ENCODE measurements at regions not wholly inside any gene's neighbourhood (a gene's known extent, or its start where the extent isn't known, plus 50 kb on each side); places are given as distances from the start of the nearest gene placed in this dataset.

GRCh38 chr11:13868710-13869397, 93.7 kb upstream of the SPON1 start:
- WGBS, 2 donors = 51 to 58% methylated on average over 2 of the region's 2 CpGs
- Histone ChIP-seq H3K36me3 (no peaks in the 10 kb centered on the region), H3K9me3 (no peaks in the 10 kb centered on the region), H3K4me3 (replicated peaks in 1 of 3) (no peak overlapping the region), H3K27ac (no peak overlapping the region), H3K27me3 (no peaks in the 10 kb centered on the region), H3K4me1 (no peaks in the 10 kb centered on the region)
- no peak for DNase-seq
- no peak for TF ChIP-seq POLR2A (IDR thresholded peaks at IDR 0.05)
- intact Hi-C loops (cut with DNase I) = no loop called here

- TF ChIP-seq POLR2A (IDR thresholded peaks at IDR 0.05) = no peak
- TF ChIP-seq, protein P1, sequence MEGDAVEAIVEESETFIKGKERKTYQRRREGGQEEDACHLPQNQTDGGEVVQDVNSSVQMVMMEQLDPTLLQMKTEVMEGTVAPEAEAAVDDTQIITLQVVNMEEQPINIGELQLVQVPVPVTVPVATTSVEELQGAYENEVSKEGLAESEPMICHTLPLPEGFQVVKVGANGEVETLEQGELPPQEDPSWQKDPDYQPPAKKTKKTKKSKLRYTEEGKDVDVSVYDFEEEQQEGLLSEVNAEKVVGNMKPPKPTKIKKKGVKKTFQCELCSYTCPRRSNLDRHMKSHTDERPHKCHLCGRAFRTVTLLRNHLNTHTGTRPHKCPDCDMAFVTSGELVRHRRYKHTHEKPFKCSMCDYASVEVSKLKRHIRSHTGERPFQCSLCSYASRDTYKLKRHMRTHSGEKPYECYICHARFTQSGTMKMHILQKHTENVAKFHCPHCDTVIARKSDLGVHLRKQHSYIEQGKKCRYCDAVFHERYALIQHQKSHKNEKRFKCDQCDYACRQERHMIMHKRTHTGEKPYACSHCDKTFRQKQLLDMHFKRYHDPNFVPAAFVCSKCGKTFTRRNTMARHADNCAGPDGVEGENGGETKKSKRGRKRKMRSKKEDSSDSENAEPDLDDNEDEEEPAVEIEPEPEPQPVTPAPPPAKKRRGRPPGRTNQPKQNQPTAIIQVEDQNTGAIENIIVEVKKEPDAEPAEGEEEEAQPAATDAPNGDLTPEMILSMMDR (IDR thresholded peaks at IDR 0.05) = no peak
- no peaks in the 10 kb centered on the region for H3K27me3 ChIP-seq
- H3K27ac ChIP-seq = no peak overlapping the region
- no peaks in the 10 kb centered on the region for H3K4me1 ChIP-seq
- DNase-seq = no peak
- H3K36me3 ChIP-seq = no peaks in the 10 kb centered on the region
- 57 to 80% methylated on average over 1 of the region's 1 CpG for whole genome bisulfite sequencing, 2 donors
- no peak overlapping the region for H3K4me3 ChIP-seq (replicated peaks in 1 of 3)
- no peaks in the 10 kb centered on the region for H3K9me3 ChIP-seq
- intact Hi-C loops (cut with DNase I) = no loop called here
Observed at GRCh38 chr11:13869398-13869886, 93.1 kb upstream of the SPON1 start.

- H3K4me3 ChIP-seq (replicated peaks in 1 of 3) = no peak overlapping the region
- H3K27ac ChIP-seq = no peak overlapping the region
- DNase-seq = no peak
- no peak for TF ChIP-seq POLR2A (IDR thresholded peaks at IDR 0.05)
- TF ChIP-seq, protein P1 (IDR thresholded peaks at IDR 0.05) = no peak
- H3K4me1 ChIP-seq = no peaks in the 10 kb centered on the region
- intact Hi-C loops (cut with DNase I) = no loop called here
- no peaks in the 10 kb centered on the region for H3K27me3 ChIP-seq
- no peaks in the 10 kb centered on the region for H3K36me3 ChIP-seq
- no peaks in the 10 kb centered on the region for H3K9me3 ChIP-seq
Observed at GRCh38 chr11:13874597-13874996, 87.9 kb upstream of the SPON1 start.

DNA sequence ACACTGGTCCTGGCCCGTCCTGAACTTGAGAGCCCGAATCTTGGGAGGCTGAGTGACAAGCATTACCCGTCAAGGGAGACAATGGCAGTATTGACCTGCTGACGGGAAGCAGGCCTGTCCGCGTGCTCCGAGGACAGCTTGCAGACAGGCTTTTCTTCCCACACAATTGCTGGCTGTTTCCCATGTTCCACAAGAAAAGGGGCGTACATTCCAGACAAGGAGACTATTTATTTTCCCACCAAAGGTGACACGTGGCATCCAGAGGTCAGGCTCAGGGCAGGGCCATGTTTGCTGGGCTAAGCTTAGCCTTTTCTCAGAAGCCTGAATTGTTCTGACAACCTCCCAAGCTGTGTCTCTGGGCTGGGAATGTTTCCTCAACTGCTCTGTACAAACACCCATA, 86.9 kb upstream of the SPON1 start:
- Histone ChIP-seq H3K9me3 (no peaks in the 10 kb centered on the region), H3K36me3 (no peaks in the 10 kb centered on the region), H3K4me1 (no peaks in the 10 kb centered on the region), H3K27ac (no peak overlapping the region), H3K27me3 (no peaks in the 10 kb centered on the region), H3K4me3 (replicated peaks in 1 of 3) (no peak overlapping the region)
- DNase-seq = no peak
- intact Hi-C loops (cut with DNase I) = no loop called here
- TF ChIP-seq, protein P1 (IDR thresholded peaks at IDR 0.05) = no peak
- no peak for TF ChIP-seq POLR2A (IDR thresholded peaks at IDR 0.05)
- WGBS, 2 donors = 87 to 93% methylated on average over 9 of the region's 9 CpGs

- H3K4me3 ChIP-seq (replicated peaks in 1 of 3) = no peak overlapping the region
- WGBS, 2 donors = 77 to 84% methylated on average over 2 of the region's 2 CpGs
- DNase-seq = no peak
- H3K27ac ChIP-seq = no peak overlapping the region
- no peaks in the 10 kb centered on the region for H3K27me3 ChIP-seq
- no peaks in the 10 kb centered on the region for H3K4me1 ChIP-seq
- intact Hi-C loops (cut with DNase I) = no loop called here
- TF ChIP-seq, protein P1 (IDR thresholded peaks at IDR 0.05) = no peak
- no peak for TF ChIP-seq POLR2A (IDR thresholded peaks at IDR 0.05)
- no peaks in the 10 kb centered on the region for H3K9me3 ChIP-seq
- H3K36me3 ChIP-seq = no peaks in the 10 kb centered on the region
Observed at GRCh38 chr11:13876423-13876822, 86.1 kb upstream of the SPON1 start.
